HS-27A (cell line): ENCODE measurements at regions not wholly inside any gene's neighbourhood (a gene's known extent, or its start where the extent isn't known, plus 50 kb on each side); places are given as distances from the start of the nearest gene placed in this dataset.
"Not testable (repeated sequence)": the region's sequence is repeated elsewhere in the genome, so short reads cannot be mapped to it uniquely, and the experiment has no call there.

Experiments used
- DNase-seq: peaks from one replicate; pipeline ENCODE4 v3.0.0-alpha.2; 2012; ENCODE audit warnings: low read depth, missing footprints

GRCh38 chr2:18078216-18078615 is 199.7 kb downstream of the KCNS3 start:
- no peak for DNase-seq

DNA sequence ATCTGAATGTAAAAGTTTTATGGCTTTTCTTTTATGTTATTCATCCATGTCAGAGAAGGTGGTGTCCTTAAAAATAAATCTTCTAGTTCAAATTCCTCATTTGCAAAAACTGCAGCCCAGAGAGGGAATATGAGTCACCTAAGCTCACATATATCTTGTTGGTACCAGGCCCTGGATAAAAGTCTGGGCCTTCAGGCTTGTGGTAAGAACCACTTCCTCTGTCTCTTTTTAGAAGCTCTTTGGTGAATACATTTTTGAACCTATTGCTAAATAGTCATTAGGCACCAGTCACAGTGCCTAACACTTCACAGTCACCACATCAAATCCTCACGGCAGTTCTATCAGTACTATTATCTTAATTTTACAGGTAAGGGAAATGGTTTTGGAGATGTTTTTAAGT is 199.2 kb downstream of the KCNS3 start:
- peak; percentile 50 for DNase-seq

DNA sequence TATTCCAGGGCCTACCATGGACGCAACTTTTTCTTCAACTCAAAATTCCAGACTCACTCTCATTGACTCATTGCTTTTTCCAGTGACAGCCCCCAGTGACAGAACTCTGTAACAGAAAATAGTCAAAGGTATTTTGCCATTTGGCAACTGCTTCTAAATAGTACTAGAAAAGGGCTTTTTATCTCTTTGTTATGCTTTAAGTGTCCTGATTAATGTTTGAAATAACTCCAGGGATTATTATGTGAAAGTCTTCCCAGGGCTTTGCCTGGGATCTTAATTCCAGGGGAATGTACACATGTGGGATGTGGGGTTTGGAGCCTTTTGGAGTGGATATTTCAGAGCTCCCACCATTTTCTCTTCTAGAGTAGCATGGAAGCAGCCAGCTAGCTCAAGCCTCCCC is 198.8 kb downstream of the KCNS3 start:
- DNase-seq, result no peak

GRCh38 chr2:18074476-18074875 is 196.0 kb downstream of the KCNS3 start:
- DNase-seq, result no peak

DNA sequence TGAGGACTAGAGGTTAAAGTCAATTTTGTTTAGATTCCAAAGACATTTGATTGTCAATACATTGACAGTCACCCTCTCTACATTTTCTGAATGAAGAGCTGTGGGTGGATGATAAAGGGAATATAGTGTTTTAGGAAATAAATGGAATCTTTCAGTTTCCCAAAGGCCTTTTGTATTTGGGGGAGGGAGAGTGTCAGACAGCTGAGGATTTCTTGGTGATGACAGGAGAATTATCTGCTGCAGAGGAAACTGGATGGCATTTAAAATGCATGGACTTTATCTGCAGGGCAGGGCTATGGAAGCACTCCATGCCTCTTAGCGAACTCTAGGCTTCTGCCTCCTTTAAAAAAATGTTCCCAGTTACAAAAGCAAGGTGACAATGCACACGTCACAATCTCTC is 195.1 kb downstream of the KCNS3 start:
- DNase-seq, result no peak

GRCh38 chr2:18067588-18068384 is 189.3 kb downstream of the KCNS3 start:
- DNase-seq, result no peak

DNA sequence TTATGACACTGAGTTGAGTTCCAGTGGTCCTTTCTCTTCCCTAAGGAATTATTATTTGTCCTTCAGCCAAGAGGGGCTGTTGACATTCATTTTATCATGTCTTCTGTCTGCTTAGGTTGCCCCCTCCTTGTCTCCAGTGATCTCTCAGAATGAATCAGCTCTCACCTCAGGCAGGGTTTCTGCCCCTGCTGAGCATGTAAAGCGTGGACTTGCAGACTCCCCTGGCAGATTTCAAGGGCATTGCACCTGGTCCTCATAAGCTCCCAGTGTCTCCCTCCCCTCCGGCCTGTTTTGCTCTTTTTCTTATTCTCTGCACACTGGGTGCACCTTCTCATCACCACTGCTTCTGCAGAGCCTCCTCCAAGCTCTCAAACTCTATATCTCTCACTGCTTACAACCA is 188.4 kb downstream of the KCNS3 start:
- DNase-seq, result no peak

DNA sequence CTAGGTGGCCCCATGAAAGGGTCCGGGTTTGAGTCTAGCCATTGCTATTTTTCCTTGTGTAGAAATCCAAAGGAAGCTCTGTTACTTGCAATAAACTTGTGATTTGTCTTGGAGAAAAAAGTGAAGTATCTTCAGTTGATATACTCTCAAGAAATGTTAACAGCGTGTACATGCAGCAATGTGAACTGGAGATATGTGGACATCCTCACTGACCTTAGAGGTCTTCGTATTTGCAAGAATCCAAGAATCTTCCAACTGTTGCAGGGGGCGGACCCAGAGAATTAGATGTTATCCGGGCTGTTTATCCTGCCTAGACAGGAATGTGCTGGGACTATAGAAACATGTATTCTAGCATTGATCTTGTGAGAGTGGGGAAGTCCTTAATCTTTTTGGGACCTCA is 187.6 kb downstream of the KCNS3 start:
- no peak for DNase-seq

- DNase-seq, result no peak
Measured at GRCh38 chr2:18065249-18065648, 186.8 kb downstream of the KCNS3 start.

GRCh38 chr2:18063826-18064470 is 185.5 kb downstream of the KCNS3 start:
- no peak for DNase-seq

- DNase-seq, result no peak
Measured at GRCh38 chr2:18062892-18063291, 184.4 kb downstream of the KCNS3 start.

GRCh38 chr2:18061717-18062116 is 183.2 kb downstream of the KCNS3 start:
- no peak for DNase-seq

DNA sequence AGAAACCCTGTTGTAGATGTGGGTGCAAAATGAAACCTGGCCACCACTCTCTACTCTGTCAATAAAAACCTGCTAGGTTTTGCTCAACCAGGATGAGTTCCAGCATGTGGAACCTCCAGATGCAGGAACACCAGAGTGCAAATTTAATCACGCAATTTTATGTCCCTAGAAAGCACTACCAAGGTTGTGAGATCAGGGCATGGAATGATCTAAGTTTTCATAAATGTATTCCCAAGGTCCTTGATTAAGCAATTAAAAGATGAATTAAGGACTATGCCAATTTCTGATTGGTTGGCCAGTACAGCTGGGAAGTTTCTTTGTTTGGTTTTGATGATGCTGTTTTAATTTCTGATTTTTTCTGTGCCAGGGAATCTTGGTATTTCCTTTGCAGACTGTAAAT is 179.2 kb downstream of the KCNS3 start:
- no peak for DNase-seq

GRCh38 chr2:18055290-18055689 is 176.8 kb downstream of the KCNS3 start:
- no peak for DNase-seq

DNA sequence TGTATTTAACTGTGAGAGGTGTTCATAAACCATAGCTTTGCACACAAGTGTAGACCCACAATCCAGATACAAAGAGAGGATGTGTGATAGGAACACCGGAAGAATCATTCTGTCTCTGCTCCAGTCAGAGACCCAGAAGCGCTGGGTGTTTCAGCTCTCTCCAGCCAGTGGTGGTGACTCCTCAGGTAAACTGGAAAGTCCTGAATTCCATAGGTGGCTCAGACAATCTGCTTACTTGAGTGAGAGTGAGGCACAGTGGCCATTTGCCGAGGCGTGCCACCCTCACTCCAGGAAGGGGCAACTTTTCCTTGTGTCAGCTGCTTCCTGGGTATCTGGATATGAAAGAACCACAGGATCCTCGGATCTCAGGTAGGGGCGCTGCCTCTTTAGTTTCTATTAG is 171.5 kb downstream of the KCNS3 start:
- DNase-seq, result no peak

DNA sequence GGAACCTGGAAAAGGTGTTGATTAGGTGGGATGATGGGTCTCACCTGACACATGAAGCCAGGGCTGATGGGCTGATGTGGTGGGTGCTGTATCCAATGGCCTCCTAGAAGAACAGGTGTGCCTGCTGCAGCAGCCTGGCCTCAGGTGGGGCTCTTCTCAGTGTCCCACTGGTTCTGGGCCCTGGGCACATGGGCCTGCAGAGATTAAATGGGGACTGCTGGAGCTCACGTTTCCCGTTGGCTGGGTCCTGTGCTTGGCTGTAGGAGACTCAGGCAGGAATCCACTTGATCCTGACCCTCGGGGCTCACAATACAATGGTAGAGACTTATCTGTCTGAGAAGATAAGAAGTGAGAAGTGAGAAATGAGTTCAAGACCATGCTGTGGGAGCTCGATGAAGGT is 170.9 kb downstream of the KCNS3 start:
- DNase-seq, result no peak

- DNase-seq, result peak; percentile 66
Measured at GRCh38 chr2:18047896-18048657, 169.6 kb downstream of the KCNS3 start.

GRCh38 chr2:18047213-18047611 is 168.7 kb downstream of the KCNS3 start:
- no peak for DNase-seq

DNA sequence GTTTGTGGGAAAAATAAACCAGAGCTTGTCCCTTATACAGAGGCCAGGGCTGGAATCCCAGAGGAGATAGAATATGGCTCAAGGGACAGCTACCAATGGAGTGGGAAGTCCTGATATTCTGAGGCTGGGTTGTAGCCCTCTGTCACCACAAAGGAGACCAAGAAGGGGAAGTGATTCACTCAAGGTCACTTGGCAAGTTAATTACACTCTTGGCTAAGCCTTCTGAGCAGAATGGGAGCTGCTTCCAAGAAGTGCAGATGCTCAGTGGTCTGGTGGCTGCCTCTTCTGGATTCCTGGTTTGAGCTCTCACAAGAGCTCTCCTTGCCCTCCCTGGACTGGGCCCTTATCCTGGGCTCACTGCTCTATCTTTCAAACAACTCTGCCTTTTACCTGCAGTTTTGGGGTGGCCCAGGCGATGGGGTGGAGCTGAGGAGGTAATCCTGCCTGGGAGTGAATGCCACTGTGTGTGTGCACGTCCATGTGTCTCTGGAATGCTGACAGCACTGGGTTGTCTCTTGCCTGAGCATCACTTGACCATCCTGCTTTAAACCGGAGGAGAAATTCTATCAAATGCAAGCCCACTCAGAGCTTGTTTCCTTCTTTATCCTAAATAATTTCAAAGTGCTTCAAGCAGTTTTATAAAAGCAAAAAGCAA is 168.2 kb downstream of the KCNS3 start:
- no peak for DNase-seq

DNA sequence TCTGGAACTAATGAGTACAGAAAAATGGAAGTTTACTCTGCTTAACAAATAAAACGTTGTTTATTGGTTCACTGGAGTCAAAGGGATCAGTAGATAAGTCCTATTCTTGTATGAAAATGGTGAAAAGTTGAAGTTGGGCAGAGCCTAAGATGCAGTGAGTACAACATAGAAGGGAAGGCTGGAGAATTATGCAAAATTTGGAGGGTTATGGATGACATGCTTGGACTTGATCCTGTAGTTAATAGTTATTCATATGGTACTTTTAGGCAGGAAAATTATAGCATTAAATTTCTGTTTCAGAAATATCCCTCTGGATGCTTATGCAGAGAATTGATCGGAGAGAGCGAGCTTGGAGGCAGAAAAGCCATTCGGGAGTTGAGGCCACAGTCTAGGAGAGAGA is 167.6 kb downstream of the KCNS3 start:
- no peak for DNase-seq

DNA sequence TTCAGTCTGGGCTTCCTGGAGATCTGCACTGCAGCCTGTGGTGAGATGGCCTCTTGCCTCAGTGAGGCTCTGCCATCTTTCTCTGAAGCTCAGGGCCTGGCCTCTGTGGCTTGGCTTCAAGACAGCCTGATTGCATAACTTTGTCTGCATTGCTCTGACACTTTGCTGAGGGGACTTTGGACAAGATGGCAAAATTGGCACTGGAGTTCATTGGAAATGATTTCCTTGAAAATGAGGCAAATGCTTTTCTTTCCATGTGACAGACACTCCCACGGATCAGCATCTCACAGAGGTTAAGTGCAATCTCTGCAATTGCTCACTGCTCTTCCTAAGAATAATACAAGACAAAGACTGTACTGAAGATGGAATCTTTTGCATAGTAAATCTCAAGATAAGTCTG is 166.8 kb downstream of the KCNS3 start:
- no peak for DNase-seq

DNA sequence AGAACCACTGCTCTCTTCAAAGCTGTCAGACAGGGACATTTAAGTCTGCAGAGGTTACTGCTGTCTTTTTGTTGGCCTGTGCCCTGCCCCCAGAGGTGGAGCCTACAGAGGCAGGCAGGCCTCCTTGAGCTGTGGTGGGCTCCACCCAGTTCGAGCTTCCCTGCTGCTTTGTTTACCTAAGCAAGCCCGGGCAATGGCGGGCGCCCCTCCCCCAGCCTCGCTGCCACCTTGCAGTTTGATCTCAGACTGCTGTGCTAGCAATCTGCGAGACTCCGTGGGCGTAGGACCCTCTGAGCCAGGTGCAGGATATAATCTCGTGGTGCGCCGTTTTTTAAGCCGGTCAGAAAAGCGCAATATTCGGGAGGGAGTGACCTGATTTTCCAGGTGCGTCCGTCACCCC is 138.9 kb downstream of the KCNS3 start:
- not testable (repeated sequence) for DNase-seq

- no peak for DNase-seq
Measured at GRCh38 chr2:18009891-18010290, 131.4 kb downstream of the KCNS3 start.
